Peyer's patch (tissue), 4 donors: ENCODE measurements at regions not wholly inside any gene's neighbourhood (a gene's known extent, or its start where the extent isn't known, plus 50 kb on each side); places are given as distances from the start of the nearest gene placed in this dataset.

ENCODE experiments used
- POLR2A ChIP-seq, 2 donors: fragments of 450-650 bp; IDR thresholded peaks; one replicate each; pipeline ENCODE4 v1.5.1; 2017; ENCODE audit warnings: antibody characterized with exemption in 2 of 2, mild to moderate bottlenecking in 2 of 2, moderate library complexity in 2 of 2
- TF ChIP-seq, protein P1 (sequence below), 6 experiments: fragments of 450-650 bp in 4 of 6; fragments of 200-600 bp in 2 of 6; sonication (generic) in 1 of 6; IDR thresholded peaks; one replicate each; pipeline ENCODE4 v1.5.1; 2017 to 2019; ENCODE audit warnings: antibody characterized with exemption in 6 of 6, mild to moderate bottlenecking in 3 of 6, moderate library complexity in 1 of 6

GRCh38 chr20:60513141-60513540 lies 554.9 kb downstream of the CDH26 start:
- TF ChIP-seq, protein P1, sequence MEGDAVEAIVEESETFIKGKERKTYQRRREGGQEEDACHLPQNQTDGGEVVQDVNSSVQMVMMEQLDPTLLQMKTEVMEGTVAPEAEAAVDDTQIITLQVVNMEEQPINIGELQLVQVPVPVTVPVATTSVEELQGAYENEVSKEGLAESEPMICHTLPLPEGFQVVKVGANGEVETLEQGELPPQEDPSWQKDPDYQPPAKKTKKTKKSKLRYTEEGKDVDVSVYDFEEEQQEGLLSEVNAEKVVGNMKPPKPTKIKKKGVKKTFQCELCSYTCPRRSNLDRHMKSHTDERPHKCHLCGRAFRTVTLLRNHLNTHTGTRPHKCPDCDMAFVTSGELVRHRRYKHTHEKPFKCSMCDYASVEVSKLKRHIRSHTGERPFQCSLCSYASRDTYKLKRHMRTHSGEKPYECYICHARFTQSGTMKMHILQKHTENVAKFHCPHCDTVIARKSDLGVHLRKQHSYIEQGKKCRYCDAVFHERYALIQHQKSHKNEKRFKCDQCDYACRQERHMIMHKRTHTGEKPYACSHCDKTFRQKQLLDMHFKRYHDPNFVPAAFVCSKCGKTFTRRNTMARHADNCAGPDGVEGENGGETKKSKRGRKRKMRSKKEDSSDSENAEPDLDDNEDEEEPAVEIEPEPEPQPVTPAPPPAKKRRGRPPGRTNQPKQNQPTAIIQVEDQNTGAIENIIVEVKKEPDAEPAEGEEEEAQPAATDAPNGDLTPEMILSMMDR (IDR thresholded peaks at IDR 0.05): no peak
- no peak for TF ChIP-seq POLR2A (IDR thresholded peaks at IDR 0.05)
